Esophagus muscularis mucosa (tissue), 4 donors: ENCODE measurements at regions not wholly inside any gene's neighbourhood (a gene's known extent, or its start where the extent isn't known, plus 50 kb on each side); places are given as distances from the start of the nearest gene placed in this dataset.

ENCODE experiments used
- DNase-seq: peaks from one replicate; pipeline ENCODE4 v3.0.0-alpha.2; 2017; ENCODE audit errors: extremely low spot score
- H3K27ac ChIP-seq, 4 donors: fragments of 200-600 bp; sonication (generic); replicated peaks in 1 of 4; 1 replicate in 3 of 4; 2 replicates in 1 of 4; pipeline ENCODE4 v1.5.1; 2016 to 2019; ENCODE audit warnings: mild to moderate bottlenecking in 1 of 4
- H3K27me3 ChIP-seq, 4 donors: fragments of 200-600 bp; sonication (generic); one replicate each; pipeline versions ENCODE4 v1.5.1 to v1.6.0; 2016 to 2019
- H3K36me3 ChIP-seq, 4 donors: fragments of 200-600 bp; sonication (generic); one replicate each; pipeline ENCODE4 v1.5.1; 2016 to 2019
- H3K4me1 ChIP-seq, 4 donors: fragments of 200-600 bp; sonication (generic); one replicate each; pipeline ENCODE4 v1.5.1; 2016 to 2019
- H3K4me3 ChIP-seq, 4 donors: fragments of 200-600 bp; sonication (generic); 1 replicate in 2 of 4; 2 replicates in 2 of 4; pipeline ENCODE4 v1.5.1; 2016 to 2019; ENCODE audit warnings: mild to moderate bottlenecking in 4 of 4, moderate library complexity in 1 of 4
- H3K9me3 ChIP-seq, 4 donors: fragments of 200-600 bp; sonication (generic); 1 replicate in 3 of 4; 2 replicates in 1 of 4; pipeline ENCODE4 v1.5.1; 2016 to 2019
- CTCF ChIP-seq, 3 experiments: fragments of 200-600 bp in 2 of 3; fragments of 450-650 bp in 1 of 3; sonication (generic) in 2 of 3; IDR thresholded peaks; one replicate each; pipeline ENCODE4 v1.5.1; 2017 to 2019; ENCODE audit warnings: antibody characterized with exemption in 3 of 3, mild to moderate bottlenecking in 2 of 3, moderate library complexity in 1 of 3
- EP300 ChIP-seq: sonication (generic); formaldehyde crosslinking; IDR thresholded peaks from one replicate; pipeline ENCODE4 v1.6.1; 2017; ENCODE audit warnings: antibody characterized with exemption
- POLR2A ChIP-seq: fragments of 450-650 bp; IDR thresholded peaks from one replicate; pipeline ENCODE4 v1.6.1; 2017; ENCODE audit warnings: antibody characterized with exemption, moderate library complexity, mild to moderate bottlenecking, low read depth
- POLR2AphosphoS5 ChIP-seq, 2 donors: sonication (generic); formaldehyde crosslinking; IDR thresholded peaks; one replicate each; pipeline ENCODE4 v1.6.1; 2017; ENCODE audit warnings: antibody characterized with exemption in 2 of 2
- WGBS: methylation state at CpG from one replicate; pipeline ENCODE4 v1.1.5; 2018; 5-methylcytosine and 5-hydroxymethylcytosine counted together
- intact Hi-C: fragments of 100-400 bp; cut with DNase I; formaldehyde crosslinking; loops from one replicate; pipeline ENCODE4 v1.15.1; 2023

GRCh38 chr4:121233982-121234381 lies 69.9 kb upstream of the TNIP3 start:
- no peak overlapping the region for H3K27ac ChIP-seq
- 66% methylated on average over 4 of the region's 4 CpGs for WGBS
- no peaks in the 10 kb centered on the region for H3K36me3 ChIP-seq
- intact Hi-C loops: no loop called here
- H3K4me3 ChIP-seq: no peak overlapping the region
- H3K4me1 ChIP-seq: no peaks in the 10 kb centered on the region
- no peaks in the 10 kb centered on the region for H3K9me3 ChIP-seq
- no peak for DNase-seq
- TF ChIP-seq EP300: no peak
- no peak for TF ChIP-seq POLR2A
- no peak for TF ChIP-seq CTCF (IDR thresholded peaks at IDR 0.05)
- TF ChIP-seq POLR2AphosphoS5 (IDR thresholded peaks at IDR 0.05): no peak
- H3K27me3 ChIP-seq: no peaks in the 10 kb centered on the region

- Histone ChIP-seq H3K9me3 (no peaks in the 10 kb centered on the region), H3K27me3 (no peaks in the 10 kb centered on the region), H3K27ac (no peak overlapping the region), H3K4me1 (no peaks in the 10 kb centered on the region), H3K36me3 (no peaks in the 10 kb centered on the region), H3K4me3 (no peak overlapping the region)
- WGBS: 80% methylated on average over 3 of the region's 3 CpGs
- intact Hi-C loops: no loop called here
- no peak for DNase-seq
- TF ChIP-seq POLR2A (no peak), EP300 (no peak), POLR2AphosphoS5 (IDR thresholded peaks at IDR 0.05) (no peak), CTCF (IDR thresholded peaks at IDR 0.05) (no peak)
Observed at GRCh38 chr4:121229993-121230392, 65.9 kb upstream of the TNIP3 start.

GRCh38 chr4:121228848-121229247 lies 64.7 kb upstream of the TNIP3 start:
- no peak overlapping the region for H3K4me3 ChIP-seq
- H3K4me1 ChIP-seq: no peaks in the 10 kb centered on the region
- WGBS: 19% methylated on average over 1 of the region's 1 CpG
- no peaks in the 10 kb centered on the region for H3K9me3 ChIP-seq
- DNase-seq: no peak
- H3K27me3 ChIP-seq: no peaks in the 10 kb centered on the region
- no peak overlapping the region for H3K27ac ChIP-seq
- intact Hi-C loops: no loop called here
- TF ChIP-seq POLR2AphosphoS5 (IDR thresholded peaks at IDR 0.05): no peak
- no peak for TF ChIP-seq EP300
- no peak for TF ChIP-seq CTCF (IDR thresholded peaks at IDR 0.05)
- H3K36me3 ChIP-seq: no peaks in the 10 kb centered on the region

- no peaks in the 10 kb centered on the region for H3K4me1 ChIP-seq
Observed at GRCh38 chr4:121227341-121227792, 63.2 kb upstream of the TNIP3 start.

More at GRCh38 chr4:121227341-121227792, 63.2 kb upstream of the TNIP3 start:
- Histone ChIP-seq H3K4me3 (no peak overlapping the region), H3K27me3 (peaks cover 0 to 3% (median 0%) of the 10 kb centered on the region in 4 donors), H3K9me3 (no peaks in the 10 kb centered on the region), H3K27ac (no peak overlapping the region), H3K36me3 (no peaks in the 10 kb centered on the region)
- intact Hi-C loops: no loop called here
- WGBS: 94% methylated on average over 3 of the region's 3 CpGs
- TF ChIP-seq POLR2AphosphoS5 (IDR thresholded peaks at IDR 0.05) (no peak), CTCF (IDR thresholded peaks at IDR 0.05) (no peak), EP300 (no peak), POLR2A (no peak)
- no peak for DNase-seq
